ENCODE measurements at regions not wholly inside any gene's neighbourhood (a gene's known extent, or its start where the extent isn't known, plus 50 kb on each side); places are given as distances from the start of the nearest gene placed in this dataset.

DNA sequence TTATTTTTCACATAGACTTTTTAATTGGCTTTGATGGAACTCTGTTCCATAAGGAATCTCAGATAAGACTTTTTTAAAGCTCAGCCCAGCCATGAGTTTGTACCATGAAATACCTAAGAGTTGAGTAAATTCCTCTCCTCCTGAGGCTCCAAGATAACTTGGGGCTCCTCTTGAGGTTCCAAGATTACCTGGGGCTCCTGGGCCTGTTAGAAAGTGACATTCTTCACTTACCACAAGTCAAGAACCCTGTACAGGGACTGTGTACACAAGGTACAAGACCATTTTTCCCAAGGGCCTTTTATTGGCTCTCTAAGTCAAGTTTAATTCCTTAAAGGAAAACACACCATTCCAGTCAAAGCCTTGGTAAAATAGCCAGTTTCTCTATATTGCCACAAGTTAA, 111.3 kb upstream of the PRR20G start:
- no peak for DNase-seq (ENCODE audit: low read depth in 2 of 2)

DNA sequence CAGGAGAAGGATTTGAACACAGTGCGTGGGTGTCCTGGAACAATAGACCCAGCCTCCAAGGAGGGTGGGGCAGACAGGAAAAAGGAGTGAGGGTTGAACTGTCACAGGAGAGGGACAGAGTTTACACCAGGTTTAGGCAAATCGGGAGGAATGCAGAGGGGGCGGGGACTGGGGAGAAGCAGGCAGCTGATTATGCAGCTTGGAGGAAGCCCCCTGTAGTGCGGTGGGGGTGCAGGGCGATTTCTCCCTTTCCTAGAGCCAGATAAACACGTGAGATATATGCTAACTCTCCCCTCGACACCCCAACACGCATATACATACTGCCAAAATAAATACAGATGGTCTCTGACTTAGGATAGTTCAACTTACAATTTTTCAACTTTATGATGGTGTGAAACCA, 108.6 kb upstream of the PRR20G start:
- no peak for DNase-seq (ENCODE audit: low read depth in 2 of 2)

DNA sequence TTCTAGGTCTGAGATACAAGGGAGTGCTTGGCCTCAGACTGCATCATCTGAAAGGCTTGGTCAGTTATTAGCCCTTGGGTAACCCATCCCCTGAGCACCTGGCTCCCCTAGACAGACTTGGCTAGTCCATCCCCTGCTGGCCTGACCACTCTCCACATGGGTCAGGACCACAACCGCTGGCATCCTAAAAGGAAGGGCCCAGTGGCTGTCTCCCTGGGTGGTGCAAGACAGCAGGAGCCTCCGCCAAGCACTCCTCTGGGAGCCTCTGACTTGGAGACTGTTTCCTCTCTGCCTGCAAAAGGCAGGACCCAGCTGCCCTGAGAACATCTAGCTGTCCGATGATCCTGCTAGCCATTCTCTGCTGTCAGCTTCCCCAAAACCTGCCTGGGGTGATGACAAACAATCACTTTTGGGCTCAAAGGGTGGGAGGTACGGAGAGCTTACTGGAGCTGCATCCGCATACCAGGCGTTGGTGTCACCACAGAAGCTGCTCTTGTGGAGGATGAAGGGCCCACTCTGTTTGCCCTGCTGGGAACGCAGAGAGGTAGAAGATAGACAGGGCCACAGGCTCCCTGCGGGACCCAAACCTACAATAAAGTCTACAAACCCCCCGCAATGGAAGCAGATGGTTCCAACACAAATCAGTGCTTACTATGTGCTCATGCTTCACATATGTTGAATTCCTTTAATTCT, 108.0 kb upstream of the PRR20G start:
- no peak for DNase-seq (ENCODE audit: low read depth in 2 of 2)

DNA sequence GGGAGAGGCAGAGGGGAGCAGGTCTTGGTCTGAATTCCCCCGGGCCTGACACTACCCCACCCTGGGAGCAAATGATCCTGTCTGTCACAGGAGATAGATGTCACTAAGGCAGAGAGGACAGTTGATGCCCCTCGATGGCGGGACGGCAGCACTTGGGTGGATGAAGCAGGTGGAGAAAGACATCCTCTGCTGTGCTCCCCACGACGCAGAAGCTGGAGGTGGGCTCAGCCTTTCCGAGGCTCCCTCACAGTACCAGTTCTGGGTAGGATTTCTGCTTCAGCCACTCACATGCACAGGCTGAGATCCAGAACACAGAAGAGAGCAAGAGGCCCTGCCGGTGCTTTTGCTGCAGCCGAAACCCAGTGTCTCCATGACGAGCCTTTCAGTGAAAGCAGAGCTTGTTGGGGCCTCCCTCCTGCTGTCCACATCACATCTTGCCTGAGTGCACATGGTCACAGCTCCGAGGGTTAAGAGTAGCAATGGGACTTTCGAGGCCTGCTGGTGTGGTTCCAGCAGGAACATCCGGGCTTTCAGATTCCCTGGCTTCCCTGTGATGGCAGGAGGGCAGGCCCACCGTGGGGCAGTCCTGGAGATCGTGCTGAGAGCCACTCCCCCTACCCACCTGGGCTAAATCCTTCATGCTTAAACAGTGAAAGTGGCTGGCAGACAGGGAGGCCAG, 107.3 kb upstream of the PRR20G start:
- DNase-seq (ENCODE audit: low read depth in 2 of 2), result no peak

DNA sequence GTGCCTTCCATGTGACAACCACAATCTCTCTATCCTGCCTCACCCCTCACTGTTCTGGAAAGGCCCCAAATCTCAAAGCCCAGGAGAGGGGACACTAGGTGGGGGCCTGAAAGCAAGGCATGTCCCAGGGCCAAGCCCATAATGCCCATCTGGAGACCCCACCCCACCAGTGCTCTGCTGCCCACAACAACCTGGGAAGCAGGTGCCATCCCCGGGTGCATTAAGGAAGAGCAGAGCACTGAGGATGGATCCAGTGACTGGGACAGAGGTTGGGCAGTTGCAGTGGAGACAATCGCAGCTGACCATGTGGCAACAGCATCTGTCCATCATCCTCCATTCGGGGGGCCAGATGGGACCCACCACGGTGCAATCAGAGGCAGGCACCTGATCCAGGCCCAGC, 106.2 kb upstream of the PRR20G start:
- DNase-seq (ENCODE audit: low read depth in 2 of 2), result no peak

DNA sequence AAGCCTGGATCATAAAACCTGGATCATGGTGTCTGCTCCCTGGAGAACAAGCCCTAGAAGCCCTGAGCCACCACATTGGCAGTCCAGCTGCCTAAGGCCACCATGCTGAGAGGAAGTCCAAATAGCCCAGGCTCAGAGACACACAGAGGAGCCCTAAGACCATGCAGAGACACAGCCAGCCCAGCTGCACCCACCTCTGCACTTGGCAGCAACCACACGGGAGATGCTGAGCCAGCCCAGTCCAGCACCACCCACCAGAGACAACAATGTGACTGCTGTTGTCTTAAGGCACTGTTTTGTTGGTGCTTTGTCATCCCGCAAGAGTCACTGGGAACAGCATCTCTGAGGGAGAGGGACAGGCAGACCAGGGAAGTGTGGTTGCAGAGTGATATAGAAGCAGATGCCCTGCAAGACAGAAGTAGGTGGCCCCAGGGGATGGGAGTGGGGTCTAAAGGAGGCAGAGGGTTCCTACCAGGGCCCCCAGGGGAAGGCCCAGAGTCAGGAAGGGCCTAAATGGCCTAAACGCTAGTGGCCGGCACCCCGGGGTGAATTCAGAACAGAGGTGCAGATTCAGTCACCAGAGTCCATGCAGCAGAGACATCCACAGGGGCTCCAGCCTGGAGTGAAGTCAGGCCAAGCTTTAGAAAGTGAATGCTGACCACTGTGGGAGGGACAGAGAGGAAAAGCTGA, 105.4 kb upstream of the PRR20G start:
- DNase-seq (ENCODE audit: low read depth in 2 of 2), result no peak

DNA sequence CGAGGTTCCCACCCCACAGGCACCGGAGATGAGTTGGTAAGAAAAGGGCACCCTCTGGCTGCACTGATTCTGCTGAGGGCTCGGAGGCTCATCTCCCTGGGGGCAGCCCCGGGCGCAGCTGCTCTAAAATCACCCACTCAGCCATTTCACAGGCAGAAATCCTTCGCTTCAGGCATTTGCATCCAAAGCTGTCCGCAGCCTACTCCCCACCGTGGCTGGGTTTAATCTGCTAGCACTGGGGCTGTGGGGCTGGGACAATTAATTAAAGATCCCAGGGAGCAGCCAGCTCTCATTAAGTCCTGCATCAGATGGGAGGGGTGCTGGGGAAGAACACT, 104.3 kb upstream of the PRR20G start:
- no peak for DNase-seq (ENCODE audit: low read depth in 2 of 2)

DNA sequence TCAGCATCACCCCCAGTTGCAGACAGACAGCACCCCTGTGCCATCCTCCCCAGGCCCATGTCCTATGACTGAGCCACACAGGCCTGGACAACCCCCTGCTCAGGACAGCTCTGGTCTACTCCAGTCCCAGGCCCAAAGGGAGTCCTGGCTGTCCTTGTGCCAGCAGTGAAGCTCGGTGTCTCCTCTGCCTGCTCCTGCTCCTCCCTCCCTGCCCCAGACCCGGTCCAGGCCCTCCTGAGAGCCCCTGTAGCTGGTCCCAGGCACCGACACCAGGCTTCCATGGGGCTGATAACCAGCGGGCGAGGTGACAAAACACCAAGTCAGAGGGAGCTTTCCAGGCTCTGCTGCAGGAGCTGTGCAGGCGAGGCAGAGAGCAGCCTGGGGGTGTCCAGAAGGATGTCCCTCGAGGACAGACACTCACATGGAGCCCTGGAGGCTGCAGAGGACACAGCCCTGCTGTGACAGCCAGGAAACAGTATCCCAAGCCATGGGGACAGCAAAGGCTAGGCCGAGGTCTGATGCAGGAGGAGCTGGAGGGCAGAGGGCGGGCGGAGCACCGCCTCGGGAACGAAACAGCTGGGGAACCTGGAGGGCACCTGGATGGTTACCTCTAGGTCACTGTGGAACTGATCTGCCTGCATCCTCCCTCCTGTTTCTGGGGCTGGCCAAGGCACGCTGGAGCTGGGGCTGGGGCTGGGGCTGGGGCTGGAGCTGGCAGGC, 103.8 kb upstream of the PRR20G start:
- no peak for DNase-seq (ENCODE audit: low read depth in 2 of 2)

DNA sequence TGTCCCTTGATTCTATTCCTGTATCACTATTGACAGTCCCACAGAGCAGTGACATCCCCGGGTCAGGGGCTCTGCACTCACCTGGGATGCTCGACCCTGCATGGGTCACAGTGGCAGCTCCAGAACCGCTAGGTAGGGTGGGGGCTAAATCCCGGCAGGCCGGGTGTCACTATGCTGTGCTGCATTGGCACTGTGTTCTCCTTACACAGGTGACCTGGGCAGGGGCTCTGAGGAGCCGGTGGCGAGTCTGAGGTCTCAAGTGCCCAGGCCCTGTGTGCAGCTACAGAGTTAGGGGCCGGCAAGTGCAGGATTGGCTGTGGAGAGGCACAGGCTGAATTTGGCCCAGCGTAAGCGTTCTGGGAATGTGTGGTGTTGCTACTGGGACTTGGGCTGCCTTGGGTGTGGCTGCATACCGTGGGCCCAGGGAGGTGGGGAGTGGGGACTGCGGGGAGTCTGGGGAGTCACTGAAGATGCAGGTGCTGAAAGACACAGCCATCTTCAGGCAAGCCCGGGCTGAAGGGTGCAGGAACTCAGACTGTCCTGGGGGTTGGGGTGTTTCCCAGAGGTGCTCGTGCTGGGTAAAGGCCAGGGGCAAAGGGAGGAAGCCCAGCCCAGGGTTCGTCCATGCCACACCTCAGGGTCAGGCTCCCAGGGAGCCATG, 102.6 kb upstream of the PRR20G start:
- DNase-seq (ENCODE audit: low read depth in 2 of 2), result no peak

DNA sequence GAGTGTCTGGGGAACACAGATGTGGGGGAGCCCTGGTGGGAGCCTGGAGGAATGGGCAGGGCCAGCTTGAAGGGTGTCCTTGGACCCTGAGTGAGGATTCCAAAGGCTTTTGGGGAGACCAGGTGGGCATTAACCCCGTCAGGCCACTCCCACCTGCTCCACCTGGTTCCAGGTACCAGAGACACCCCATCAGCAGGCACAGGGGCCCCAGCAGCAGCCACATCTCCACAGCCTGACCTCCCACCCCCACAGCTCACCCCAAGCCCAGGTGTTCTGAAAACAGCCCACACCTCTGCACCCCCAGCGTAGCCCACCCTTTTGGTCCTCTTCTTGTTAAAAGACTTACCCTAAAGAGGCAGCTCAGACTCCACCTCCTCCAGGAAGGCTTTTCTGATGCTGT, 102.1 kb upstream of the PRR20G start:
- no peak for DNase-seq (ENCODE audit: low read depth in 2 of 2)

DNA sequence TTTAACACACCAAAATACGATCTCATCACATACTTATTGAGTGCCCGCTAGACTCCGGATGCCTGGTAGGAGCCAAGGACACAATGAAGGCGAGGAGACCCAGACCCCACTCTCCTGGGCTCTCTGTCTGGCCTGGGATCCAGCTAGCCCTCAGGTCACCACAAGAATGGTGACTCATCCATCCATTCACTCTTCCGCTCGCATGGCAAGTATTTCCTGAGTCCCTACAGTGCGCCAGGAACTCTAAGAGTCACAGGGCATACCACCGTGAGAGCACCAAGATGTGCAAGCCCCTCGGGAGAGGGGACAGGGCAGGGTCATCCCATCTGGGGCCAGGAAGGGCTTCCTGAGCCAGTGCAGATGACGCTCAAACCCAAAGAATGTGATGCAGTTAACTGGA, 101.6 kb upstream of the PRR20G start:
- no peak for DNase-seq (ENCODE audit: low read depth in 2 of 2)

DNA sequence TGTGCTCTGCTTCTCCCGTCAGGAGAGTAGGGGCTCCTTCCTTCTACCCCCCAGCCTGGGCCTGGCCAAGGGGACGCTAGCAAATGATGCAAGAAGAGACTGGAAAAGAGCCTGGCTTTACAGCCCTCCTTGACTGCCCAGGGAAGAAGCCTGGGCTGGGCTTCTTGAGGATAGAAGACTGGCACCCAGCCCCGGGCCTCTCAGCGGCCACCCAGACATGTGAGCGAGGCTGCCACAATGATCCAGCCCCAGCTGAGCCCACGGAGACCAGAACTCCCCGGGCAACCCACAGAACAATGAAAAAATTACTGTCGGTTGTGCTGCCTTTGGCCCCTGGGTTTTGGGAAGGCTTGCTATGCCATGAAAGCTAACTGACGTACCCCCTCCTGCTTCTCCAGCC, 100.6 kb upstream of the PRR20G start:
- no peak for DNase-seq (ENCODE audit: low read depth in 2 of 2)

DNA sequence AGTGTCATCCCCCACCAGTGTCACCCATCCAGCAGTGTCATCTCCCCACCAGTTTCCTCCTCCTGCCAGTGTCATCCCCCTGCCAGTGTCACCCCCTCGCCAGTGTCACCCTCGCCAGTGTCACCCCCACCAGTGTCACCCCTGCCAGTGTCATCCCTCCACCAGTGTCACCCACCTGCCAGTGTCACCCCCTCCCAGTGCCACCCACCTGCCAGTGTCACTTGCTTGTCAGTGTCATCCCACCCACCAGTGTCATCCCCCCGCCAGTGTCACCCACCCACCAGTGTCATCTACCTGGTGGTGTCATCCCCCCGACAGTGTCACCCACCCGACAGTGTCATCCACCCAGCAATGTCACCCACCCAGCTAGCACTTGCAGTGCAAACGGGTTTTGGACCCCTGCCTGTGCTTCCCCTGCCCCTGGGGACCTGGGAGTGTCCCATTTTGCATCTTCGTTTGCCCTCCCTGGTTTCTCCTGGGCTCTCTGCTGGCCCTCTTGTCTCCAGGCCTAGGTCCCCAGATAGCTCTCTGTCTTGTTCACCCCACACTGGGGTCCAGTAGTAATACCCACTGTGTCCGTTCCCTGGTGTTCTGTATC, 99.8 kb upstream of the PRR20G start:
- DNase-seq (ENCODE audit: low read depth in 2 of 2), result no peak

DNA sequence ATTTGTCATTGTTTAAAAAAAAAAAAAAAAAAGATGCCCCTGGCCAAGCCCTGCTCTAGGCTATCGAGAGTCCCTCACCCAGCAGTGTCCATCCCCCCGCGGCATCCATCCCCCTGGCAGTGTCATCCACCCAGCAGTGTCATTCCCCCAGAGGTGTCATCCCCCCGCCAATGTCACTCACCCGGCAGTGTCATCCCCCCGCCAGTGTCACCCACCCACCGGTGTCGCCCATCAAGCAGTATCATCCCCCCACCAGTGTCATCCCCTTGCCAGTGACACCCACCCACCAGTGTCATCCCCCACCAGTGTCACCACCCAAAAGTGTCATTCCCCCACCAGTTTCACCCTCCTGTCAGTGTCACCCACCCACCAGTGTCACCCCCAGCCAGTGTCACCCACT, 99.3 kb upstream of the PRR20G start:
- no peak for DNase-seq (ENCODE audit: low read depth in 2 of 2)

DNA sequence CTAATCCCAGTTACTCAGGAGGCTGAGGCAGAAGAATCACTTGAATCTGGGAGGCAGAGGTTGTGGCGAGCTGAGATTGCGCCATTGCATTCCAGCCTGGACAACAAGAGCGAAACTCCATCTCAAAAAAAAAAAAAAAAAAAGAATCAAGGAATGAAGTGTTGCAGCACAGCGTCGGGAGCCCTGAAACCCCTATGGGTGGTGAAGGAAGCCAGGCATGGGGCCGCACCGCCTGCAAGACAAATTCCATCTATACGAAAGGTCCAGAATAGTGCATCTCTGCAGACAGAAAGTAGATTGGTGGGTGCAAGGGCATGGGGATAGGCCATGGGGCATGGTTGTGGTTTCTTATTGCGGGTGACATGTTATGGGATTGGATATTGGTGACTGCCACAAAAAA, 98.6 kb upstream of the PRR20G start:
- DNase-seq (ENCODE audit: low read depth in 2 of 2), result no peak

DNA sequence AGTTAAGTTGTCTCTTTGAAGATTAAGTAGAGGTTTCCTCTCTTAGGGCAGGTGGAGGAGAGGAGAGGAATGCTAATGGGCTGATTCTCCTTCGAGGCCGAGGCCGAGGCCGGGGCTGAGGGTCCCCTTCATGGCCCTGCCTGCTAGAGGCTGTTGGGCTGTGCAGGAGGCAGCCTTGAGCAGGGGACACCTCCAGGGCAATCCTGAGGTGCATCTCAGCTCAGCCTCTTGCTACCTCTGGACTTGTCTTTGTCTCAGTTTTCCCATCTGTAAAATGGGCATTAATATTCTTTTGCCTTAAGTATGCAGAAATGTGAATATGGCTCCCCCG, 97.7 kb upstream of the PRR20G start:
- no peak for DNase-seq (ENCODE audit: low read depth in 2 of 2)

DNA sequence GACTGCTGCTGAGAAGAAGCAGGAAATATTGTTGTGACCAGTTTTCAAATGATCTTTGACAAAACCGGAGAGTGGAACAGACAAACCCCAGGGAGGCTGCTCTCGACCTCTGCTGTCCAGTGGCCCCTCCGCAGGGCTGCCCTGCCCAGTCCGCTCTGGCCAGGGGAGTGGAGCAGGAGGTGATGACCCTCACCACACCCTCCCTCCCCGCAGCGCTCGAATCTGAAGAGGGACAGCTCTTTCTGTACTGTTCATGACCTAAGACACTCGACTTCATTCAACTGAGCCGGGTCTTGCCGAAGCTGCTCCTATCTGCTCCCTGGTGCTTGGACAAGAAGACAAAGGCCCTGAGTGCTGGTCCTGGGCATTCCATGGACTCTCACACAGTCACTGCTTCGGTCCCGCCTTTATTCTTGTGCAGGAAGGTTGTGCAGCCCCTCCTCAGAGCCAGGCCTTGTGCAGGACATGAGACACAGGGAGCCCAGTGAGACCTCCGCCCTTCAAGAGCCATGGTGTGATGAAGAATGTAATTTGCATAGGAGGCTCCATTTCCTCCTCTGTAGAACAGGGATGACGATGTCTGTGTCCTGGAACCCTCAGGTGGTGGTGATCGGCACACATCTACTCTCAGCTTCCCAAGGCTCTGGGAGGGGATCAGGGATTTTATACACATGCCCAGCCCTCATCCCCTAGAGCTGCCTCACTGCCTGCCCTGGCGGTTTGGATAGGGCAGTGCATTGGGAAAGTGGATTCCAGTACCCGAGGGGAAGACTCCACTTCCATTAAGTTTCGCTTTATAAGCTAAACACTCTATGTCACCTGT, 97.1 kb upstream of the PRR20G start:
- DNase-seq (ENCODE audit: low read depth in 2 of 2), result no peak

DNA sequence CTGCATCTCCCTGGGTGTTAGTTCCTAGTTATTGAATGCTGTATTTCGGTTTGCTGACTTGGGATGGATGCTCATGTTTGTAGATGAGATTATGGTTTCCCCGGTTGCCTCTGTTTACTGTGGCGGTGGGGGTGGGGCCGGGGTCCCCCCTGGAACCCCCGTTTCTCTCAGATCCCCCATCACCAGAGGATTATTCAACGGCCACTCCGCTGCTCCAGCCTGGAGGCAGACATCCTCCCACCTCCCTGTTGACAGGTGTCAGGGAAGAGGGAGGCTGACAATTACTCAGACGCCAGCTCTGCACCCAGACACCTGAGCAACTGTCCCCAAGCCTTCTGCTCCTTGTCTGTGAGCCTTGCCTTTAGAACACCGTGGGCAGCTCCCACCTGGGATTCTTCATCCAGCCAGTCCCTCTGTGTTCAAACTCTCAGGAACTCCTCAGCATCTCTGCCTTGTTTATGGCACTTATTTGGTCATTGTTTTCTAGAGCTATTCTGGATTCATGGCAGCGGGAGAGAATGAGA, 95.9 kb upstream of the PRR20G start:
- DNase-seq (ENCODE audit: low read depth in 2 of 2), result no peak

DNA sequence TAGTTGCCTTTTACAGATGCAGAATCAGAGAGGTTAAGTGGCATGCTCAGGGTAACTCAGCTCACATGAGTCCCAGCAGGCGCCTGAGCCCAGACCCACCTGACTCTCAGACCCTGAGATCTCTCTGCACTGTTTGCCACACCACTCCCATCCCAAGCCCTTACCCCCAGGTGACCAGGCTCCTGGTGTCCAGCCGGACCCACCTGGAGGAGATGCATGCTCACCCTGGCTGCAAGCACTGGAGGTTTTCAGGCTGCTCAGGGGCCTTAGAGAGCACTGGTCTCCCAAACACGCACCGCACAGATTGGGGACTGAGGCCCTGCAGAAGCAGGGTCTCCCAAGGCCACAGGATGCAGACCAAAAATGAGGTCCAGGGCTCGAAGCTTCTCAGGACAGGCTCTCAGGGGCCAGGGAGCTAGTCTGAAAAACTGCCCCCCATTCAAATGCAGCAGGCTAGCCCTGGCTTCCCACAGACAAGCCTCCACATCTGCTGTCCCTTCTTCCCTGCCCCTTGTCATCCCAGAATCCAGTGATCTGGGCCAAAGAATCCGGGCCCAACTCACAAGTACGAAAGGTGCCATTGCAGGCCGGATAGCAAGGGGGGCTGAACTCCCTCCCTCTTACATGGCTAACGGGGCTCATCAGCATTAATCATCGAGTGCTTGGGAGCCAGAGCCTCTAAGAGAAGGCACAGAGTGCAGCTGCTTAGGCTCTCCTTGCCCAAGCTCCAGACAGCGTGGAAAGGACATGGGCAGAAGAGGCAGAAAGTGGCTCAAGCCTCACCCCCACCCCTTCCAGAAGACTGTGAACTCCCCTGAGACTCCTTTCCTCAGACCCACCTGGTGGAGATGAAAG, 90.2 kb upstream of the PRR20G start:
- no peak for DNase-seq (ENCODE audit: low read depth in 2 of 2)

Measured in fibroblast of skin of left biceps (primary cell).